Amygdala (tissue), 56 donors: ENCODE measurements at regions not wholly inside any gene's neighbourhood (a gene's known extent, or its start where the extent isn't known, plus 50 kb on each side); places are given as distances from the start of the nearest gene placed in this dataset.

Experiments
- DNase-seq, 56 donors: peaks; one replicate each; lab custom pipeline; 2025; lab: John Stamatoyannopoulos, UW

GRCh38 chr9:89719202-89719601 is 114.4 kb downstream of the GADD45G start:
- no peak for DNase-seq

DNA sequence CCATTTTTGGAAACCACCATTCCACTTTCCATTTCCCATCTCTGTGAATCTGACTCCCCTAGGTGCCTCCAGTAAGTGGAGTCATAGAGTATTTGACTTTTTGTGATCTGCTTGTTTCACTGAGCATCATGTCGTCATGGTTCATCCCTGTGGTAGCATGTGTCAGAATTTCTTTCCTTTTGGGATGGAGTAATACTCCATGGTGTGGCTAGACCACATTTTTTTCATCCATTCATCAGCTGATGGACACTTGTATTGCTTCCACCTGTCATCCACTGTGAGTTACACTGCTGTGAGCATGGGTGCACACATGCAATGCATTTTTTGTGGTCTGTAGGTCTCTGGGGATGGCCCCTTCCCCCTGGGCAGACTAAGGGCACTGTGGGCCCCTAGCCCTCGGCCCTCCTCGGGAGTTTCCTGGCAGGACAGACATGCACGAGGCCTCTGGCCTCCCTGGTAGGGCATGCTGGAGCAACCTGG is 115.9 kb downstream of the GADD45G start:
- DNase-seq, result no peak

DNA sequence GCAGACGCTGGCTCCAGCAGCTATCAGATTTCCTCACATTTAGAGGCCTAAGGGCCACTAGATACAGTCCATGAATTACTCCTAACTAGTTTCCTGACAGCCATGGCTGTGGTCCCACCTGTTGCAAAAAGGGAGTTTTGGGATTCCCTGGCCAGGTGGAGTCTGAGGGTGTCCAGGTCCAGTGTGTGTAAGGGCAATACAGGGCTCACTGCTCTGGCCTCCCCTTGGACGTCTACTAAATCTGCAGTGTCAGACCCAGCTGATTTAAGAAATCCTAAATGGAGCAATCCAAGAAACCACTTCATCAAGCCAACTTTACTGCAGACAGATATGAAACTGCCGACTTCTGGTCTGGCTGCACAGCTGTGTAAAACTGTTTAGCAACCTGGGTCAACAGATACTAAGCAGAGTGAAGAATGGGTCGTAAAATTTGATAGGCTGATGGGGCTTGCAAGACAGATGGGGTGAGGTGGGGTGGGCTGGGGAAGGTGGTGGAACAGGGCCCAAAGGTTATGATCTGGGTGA is 116.4 kb downstream of the GADD45G start:
- DNase-seq, result no peak

DNA sequence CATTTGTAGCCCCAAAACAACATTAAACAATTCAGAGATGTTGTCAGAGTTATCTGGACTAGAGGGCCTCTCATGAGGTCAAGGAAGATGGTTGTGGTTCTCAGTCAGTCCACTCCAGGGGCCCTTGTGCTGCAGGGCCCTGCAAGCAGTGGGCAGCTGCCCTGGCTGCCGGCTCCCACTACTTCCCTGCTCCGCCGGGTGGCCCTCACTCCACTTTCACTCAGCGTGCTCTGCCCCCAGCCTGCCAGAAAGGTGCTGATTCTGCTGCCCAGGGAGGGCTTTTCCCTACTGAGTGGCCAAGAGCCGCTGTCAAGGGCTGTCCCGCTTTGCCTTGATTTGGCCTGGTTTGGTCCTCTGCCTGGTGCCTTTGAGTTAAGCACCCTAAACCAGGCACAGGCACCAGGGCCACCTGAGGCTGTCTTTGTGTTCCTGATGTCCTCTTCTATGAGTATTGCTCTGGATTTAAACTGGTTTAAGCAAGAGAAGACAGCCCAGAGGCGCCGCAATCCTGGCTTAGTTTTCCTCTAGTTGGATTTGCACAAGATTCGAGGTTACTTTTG is 117.2 kb downstream of the GADD45G start:
- DNase-seq, result no peak

GRCh38 chr9:89722712-89723111 is 117.9 kb downstream of the GADD45G start:
- DNase-seq, result no peak

DNA sequence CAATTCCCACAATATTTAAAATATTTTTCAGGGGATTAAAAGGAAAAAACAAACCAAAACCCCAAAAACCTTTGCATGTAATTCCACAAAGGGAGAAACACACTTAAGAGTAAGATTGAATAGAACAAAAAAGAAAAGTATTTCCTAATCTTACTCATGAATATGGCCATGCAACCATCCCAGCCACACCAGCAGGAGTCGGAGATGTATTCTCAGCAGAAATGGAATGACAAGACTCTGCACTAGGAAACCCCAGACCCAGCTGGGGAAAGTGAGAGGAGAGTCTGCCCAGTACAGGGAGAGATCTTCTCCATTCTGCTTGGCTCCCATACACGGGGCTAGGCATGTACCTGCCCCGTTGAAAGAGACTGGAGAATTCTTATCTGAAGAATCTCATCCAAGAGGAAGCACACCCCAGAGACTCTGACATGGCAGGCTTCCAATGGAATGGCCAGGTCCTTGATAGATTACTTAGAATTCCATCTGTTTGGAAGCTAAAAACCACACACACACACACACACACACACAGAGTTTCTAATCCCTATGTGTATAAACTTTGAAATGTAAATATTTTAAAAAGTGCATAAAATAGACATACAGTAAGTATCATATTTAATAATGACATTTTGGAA is 118.8 kb downstream of the GADD45G start:
- DNase-seq, result no peak

GRCh38 chr9:89724659-89725058 is 119.8 kb downstream of the GADD45G start:
- DNase-seq, result no peak

- DNase-seq, result no peak
These were observed 120.5 kb downstream of the GADD45G start for GRCh38 chr9:89725271-89725670.

DNA sequence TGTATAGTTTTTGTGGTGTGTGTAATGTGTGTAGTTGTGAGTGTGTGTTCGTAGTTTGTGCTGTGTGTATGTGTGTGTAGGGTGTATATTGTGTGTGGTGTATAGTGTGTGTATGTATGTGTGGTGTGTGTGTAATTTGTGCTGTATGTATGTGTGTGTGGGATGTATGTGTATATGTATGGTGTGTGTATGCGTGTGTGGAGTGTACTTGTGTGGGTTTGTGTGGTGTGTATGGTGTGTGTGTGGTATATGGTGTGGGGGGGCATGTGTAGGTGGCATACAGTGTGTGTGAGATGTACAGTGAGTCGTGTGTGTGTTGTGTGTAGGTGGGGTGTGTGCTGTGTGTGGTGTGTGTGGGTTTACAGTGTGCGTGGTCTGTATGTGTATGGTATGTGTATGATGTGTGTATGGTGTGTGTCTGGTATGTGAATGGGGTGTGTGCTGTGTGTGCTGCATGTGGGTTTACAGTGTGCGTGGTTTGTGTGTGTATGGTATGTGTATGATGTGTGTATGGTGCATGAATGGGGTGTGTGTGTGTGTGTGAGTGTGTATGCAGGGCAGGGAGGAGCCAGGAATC is 125.2 kb downstream of the GADD45G start:
- no peak for DNase-seq

GRCh38 chr9:89730715-89731114 is 125.9 kb downstream of the GADD45G start:
- no peak for DNase-seq

DNA sequence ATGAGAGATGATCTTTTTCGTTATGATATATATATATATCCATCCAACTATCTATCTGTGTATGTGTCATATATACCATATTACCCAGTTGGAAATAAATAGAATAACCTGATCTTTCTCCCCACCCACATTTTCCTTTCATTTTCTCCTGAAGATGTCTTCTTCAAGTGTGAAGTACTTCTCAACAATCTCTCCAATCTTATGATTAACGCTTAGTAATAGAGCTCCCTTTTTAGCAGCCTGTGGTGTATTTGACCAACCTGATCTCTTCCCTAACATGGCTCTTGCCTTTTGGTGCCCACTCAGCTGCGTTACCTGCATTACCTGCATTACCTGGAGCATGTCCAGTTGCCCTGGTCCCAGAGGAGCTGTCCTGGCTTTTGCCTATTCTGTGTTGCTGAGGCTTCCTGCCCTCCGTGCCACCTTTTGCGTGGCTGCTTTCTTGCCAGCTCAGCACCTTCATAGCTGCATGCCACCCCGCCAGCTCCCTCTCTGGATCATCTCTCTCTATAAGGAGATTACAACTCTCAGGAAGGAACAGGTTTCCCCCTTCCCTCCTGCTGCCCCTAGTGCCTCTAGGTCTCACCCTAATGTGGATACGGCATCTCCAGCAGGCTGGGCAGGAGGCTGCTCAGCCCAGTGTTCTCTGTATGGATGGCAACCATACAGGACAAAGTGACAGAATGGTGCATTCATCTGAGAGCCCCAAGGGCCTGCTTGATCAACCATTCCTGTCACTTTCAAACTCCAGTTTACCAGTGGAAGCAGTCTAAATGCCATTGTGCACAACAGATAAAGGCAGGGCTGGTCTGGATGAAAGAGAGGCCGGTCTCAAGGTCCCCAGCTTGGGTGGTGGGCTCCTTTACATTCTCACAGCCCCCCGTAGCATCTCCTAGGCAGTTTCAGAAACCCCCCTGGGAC is 126.7 kb downstream of the GADD45G start:
- no peak for DNase-seq

- DNase-seq, result no peak
These were observed 127.6 kb downstream of the GADD45G start for GRCh38 chr9:89732295-89732938.

GRCh38 chr9:89732939-89733324 is 128.1 kb downstream of the GADD45G start:
- no peak for DNase-seq

DNA sequence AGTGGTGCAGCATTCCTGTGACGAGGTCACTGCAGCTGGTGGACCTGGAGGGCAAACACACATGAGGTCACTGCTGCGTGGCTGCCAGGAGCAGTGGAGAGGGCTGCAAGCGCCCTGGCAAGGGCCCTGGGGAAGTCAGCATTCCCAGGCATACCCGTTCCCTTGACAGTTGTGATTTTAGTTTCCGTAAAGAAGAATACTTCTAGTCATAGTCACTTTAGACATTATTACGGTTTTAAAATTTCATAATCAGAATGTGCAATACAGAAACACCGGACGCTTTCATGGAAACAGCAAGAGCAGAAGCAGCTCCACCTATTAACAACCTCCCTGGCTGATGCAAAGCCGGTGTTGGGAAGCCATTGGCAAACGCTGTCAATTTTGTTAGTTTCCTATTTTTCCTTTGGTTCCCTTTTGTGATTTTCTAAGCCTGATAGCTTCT is 129.8 kb downstream of the GADD45G start:
- DNase-seq, result no peak

DNA sequence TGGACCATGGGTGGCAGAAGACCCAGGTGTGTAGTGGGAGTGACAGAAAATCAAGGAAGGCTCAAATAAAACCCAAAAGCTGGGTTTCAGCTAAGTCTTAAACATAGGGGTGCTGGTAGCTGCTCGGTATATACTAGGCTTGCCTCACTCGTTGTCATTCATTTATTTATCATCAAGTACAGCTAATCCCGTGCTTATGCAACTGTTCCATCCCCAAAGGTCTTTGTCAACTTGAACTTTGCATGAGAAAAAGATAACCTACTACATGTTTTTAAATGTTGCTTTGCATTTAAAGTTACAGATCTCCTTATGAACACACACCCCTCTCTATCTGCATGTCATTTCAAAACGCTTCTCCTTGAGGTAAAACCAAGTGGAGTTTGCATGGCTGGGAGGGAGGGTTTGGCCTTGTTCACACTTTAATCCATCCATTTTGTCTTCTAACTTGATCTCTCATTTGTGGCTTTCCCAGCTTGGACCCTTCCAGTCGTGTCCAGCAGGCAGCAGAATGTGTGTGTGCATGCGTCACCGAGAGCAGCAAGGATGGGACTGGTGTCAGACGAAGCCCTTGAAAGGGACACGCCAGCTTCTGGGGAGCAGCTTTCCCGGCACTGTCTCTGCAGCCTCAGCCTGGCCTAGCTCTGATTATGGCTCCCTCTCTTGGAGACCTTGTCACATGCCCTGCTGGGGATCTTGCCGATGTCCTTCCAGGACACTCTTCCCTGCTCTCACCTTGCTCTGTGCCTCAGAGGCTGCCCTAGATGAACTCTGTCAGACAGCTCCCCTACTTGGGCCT is 133.5 kb downstream of the GADD45G start:
- no peak for DNase-seq

- DNase-seq, result no peak
These were observed 134.7 kb downstream of the GADD45G start for GRCh38 chr9:89739511-89739910.

GRCh38 chr9:89739916-89740315 is 135.1 kb downstream of the GADD45G start:
- DNase-seq, result no peak

DNA sequence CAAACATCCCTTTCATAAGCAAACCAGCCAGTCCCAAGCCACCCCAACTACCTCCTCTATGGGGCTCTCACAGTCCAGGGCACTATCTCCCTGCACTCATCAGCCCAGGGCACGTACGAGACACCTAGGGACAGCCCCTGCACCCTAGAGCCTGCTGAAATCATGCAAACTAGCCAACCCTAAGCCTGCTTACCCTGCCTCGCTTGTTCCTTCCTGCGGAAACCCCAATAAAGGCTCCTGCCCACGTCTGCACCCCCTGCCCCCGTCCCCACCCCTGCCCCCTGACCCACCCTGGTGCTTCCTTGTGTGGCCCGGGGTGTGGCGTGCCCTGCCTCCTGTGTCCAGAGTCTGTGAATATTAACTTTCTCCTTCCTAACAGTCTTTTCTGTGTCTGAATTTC is 135.9 kb downstream of the GADD45G start:
- no peak for DNase-seq

GRCh38 chr9:89742660-89743059 is 137.8 kb downstream of the GADD45G start:
- no peak for DNase-seq

DNA sequence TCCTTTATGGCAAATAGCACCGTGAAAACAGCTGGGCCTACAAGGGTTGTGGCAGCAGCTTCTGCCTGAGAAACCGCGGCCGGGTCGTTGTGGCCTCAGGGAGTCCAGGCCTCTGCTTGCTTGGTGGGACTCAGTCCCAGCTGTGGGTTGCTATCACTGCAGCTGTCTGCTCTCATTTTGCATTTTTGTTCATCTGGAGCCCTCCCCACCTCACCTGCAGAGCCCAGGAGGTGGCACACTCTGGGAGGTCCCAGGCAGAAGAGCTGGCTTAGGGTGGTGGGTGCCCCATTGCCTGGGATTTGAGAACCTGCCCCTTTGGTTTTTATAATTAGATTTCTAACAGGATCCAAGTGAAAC is 138.4 kb downstream of the GADD45G start:
- no peak for DNase-seq
